ENCODE measurements at regions not wholly inside any gene's neighbourhood (a gene's known extent, or its start where the extent isn't known, plus 50 kb on each side); places are given as distances from the start of the nearest gene placed in this dataset.

DNA sequence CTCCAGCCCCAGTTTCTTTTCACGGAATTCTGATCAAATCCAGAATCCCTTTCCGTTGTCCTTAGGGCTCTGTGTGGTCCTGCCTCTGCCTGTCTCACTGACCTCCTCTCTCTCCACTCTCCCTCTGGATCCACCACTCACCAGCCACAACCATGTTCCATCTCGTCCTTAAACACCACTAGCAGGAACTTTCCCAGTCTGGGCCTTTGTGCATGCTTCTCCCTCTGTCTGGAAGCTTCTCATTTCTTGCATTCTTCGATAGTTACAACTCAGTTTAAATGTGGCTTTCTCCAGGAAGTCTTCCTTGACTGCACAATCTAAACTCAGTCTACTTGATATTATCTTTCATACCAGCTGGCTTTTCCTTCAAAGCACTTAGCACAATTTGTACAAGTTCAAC, 117.7 kb upstream of the MSX2 start:
- H3K4me1 ChIP-seq (ENCODE audit: control insufficient read depth in 1 of 2, extremely low read depth in 1 of 2, insufficient read depth in 2 of 2, low read length in 2 of 2): no peaks in the 10 kb centered on the region
- 72% methylated on average over 4 of the region's 4 CpGs for WGBS (ENCODE audit: insufficient coverage)
- H3K36me3 Mint-ChIP-seq: no peaks in the 10 kb centered on the region
- no peaks in the 10 kb centered on the region for H3K4me1 Mint-ChIP-seq
- POLR2A ChIA-PET: no interaction called here
- no peaks in the 10 kb centered on the region for H3K36me3 ChIP-seq (ENCODE audit: control insufficient read depth in 2 of 2, extremely low read depth in 1 of 2, insufficient read depth in 1 of 2, low read length in 1 of 2)
- H3K4me3 Mint-ChIP-seq: no peak overlapping the region
- no peak overlapping the region for H3K27ac ChIP-seq (ENCODE audit: low read length)
- DNase-seq: no peak
- no peak overlapping the region for H3K27ac Mint-ChIP-seq
- H3K4me3 ChIP-seq (ENCODE audit: control insufficient read depth in 1 of 2, extremely low read depth in 1 of 2, low read length in 1 of 2): no peak overlapping the region
- H3K27me3 ChIP-seq (replicated peaks in 1 of 2; ENCODE audit: control insufficient read depth in 2 of 2, extremely low read depth in 1 of 2, insufficient read depth in 2 of 2, low read length in 1 of 2): peaks cover 0 to 15% of the 10 kb centered on the region in 2 experiments
- H3K9me3 Mint-ChIP-seq: peaks cover 2 to 3% (median 3%) of the 10 kb centered on the region in 3 donors
- no peaks in the 10 kb centered on the region for H3K9me3 ChIP-seq
- ATAC-seq (replicated peaks in 1 of 4): no peak
- CTCF ChIA-PET: interaction anchor here in 1 of 2 donors (0.5 kb wide), 1 partner anchor 269 kb away, joined by 4 read pairs; no protein-coding TSS in a partner anchor
- peaks cover 9 to 13% of the 10 kb centered on the region in 2 donors for H3K27me3 Mint-ChIP-seq

DNA sequence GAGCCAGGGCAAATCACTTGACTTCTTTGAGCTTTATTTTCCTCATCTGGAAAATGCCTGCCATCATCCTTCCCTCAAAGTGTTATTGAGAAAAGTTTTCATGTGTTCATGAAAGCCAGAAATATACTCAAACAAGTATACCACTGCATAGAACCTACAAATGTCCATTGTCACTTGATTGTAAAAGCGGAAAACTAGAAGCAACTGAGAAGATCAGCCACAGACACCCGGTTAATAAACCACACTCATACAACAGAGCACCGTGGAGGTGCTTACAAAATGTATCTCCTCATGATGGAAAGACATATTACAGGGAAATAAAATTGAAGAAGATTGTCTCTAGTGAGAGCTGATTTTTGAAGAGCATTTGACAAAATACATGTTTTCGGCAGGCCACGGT, 117.2 kb upstream of the MSX2 start:
- CTCF ChIA-PET: no interaction called here
- no CpG with 5 or more reads among the region's 5 CpGs for WGBS (ENCODE audit: insufficient coverage)

DNA sequence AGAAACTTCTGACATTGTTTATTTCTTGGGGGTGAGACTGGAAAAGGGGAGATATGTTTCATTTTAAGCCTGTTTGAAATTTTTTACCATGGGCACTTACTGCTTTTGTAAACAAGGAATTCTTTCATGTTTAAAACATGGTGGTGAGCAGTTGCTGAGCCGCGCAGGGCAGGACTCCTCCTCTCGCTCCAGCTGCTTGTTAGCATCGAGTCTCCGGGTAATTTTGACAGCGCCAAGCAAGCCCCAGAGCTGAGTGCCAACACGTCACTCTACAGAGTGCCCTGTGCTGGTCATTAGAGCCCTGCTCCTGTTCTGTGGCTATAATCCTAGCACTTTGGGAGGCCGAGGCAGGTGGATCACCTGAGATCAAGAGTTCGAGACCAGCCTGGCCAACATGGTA, 116.5 kb upstream of the MSX2 start:
- H3K9me3 Mint-ChIP-seq: peaks cover 2 to 3% (median 3%) of the 10 kb centered on the region in 3 donors
- H3K27me3 ChIP-seq (replicated peaks in 1 of 2; ENCODE audit: control insufficient read depth in 2 of 2, extremely low read depth in 1 of 2, insufficient read depth in 2 of 2, low read length in 1 of 2): peaks cover 0 to 15% of the 10 kb centered on the region in 2 experiments
- H3K4me3 Mint-ChIP-seq: no peak overlapping the region
- H3K9me3 ChIP-seq: no peaks in the 10 kb centered on the region
- CTCF ChIA-PET: no interaction called here
- WGBS (ENCODE audit: insufficient coverage): 90% methylated on average over 7 of the region's 9 CpGs
- no peaks in the 10 kb centered on the region for H3K4me1 Mint-ChIP-seq
- H3K27ac Mint-ChIP-seq: no peak overlapping the region
- no peak overlapping the region for H3K27ac ChIP-seq (ENCODE audit: low read length)
- H3K4me3 ChIP-seq (ENCODE audit: control insufficient read depth in 1 of 2, extremely low read depth in 1 of 2, low read length in 1 of 2): no peak overlapping the region
- H3K27me3 Mint-ChIP-seq: peaks cover 9 to 13% of the 10 kb centered on the region in 2 donors
- no peaks in the 10 kb centered on the region for H3K4me1 ChIP-seq (ENCODE audit: control insufficient read depth in 1 of 2, extremely low read depth in 1 of 2, insufficient read depth in 2 of 2, low read length in 2 of 2)
- POLR2A ChIA-PET: interaction anchor here in 1 of 2 donors (0.7 kb wide), 1 partner anchor 9 kb away, joined by 3 read pairs; no protein-coding TSS in a partner anchor
- H3K36me3 ChIP-seq (ENCODE audit: control insufficient read depth in 2 of 2, extremely low read depth in 1 of 2, insufficient read depth in 1 of 2, low read length in 1 of 2): no peaks in the 10 kb centered on the region
- ATAC-seq (replicated peaks in 1 of 4) (no peak), DNase-seq (no peak)
- H3K36me3 Mint-ChIP-seq: no peaks in the 10 kb centered on the region

More for the DNA sequence above, 117.2 kb upstream of the MSX2 start:
- peaks cover 9 to 13% of the 10 kb centered on the region in 2 donors for H3K27me3 Mint-ChIP-seq
- ATAC-seq (replicated peaks in 1 of 4) (no peak), DNase-seq (no peak)
- POLR2A ChIA-PET: interaction anchor here in 1 of 2 donors (0.7 kb wide), 1 partner anchor 10 kb away, joined by 3 read pairs; no protein-coding TSS in a partner anchor
- Histone ChIP-seq H3K27me3 (replicated peaks in 1 of 2; ENCODE audit: control insufficient read depth in 2 of 2, extremely low read depth in 1 of 2, insufficient read depth in 2 of 2, low read length in 1 of 2) (peaks cover 0 to 15% of the 10 kb centered on the region in 2 experiments), H3K4me3 (ENCODE audit: control insufficient read depth in 1 of 2, extremely low read depth in 1 of 2, low read length in 1 of 2) (no peak overlapping the region), H3K9me3 (no peaks in the 10 kb centered on the region), H3K4me1 (ENCODE audit: control insufficient read depth in 1 of 2, extremely low read depth in 1 of 2, insufficient read depth in 2 of 2, low read length in 2 of 2) (no peaks in the 10 kb centered on the region), H3K36me3 (ENCODE audit: control insufficient read depth in 2 of 2, extremely low read depth in 1 of 2, insufficient read depth in 1 of 2, low read length in 1 of 2) (no peaks in the 10 kb centered on the region), H3K27ac (ENCODE audit: low read length) (no peak overlapping the region)
- peaks cover 2 to 3% (median 3%) of the 10 kb centered on the region in 3 donors for H3K9me3 Mint-ChIP-seq
- no peaks in the 10 kb centered on the region for H3K36me3 Mint-ChIP-seq
- no peak overlapping the region for H3K4me3 Mint-ChIP-seq
- H3K27ac Mint-ChIP-seq: no peak overlapping the region
- no peaks in the 10 kb centered on the region for H3K4me1 Mint-ChIP-seq

DNA sequence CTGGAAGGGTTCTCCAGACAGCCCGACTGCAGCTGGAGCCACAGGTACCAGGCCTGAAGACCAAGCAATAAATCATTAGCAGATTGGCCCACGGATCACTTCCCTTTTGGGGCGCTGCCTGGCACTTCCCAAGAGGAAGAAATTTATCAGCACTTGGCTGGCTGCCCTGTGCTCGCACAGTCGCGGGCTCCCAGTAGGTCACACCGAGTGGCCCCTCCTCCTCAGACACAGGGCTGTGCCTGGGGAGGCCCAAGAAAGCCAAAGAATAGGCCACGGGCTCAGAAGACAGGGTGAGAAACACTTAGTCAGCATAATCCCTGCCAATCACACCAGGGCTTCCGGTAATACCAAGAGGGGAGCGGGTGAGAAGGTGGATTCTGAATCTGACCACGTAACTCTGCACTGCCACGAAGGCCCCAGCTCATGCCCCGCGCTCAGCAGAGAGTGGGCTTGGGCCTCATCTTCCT, 115.7 kb upstream of the MSX2 start:
- CTCF ChIA-PET: no interaction called here
- no peak overlapping the region for H3K4me3 ChIP-seq (ENCODE audit: control insufficient read depth in 1 of 2, extremely low read depth in 1 of 2, low read length in 1 of 2)
- H3K36me3 Mint-ChIP-seq: no peaks in the 10 kb centered on the region
- POLR2A ChIA-PET: no interaction called here
- H3K27me3 Mint-ChIP-seq: peaks cover 9 to 13% of the 10 kb centered on the region in 2 donors
- H3K4me1 ChIP-seq (ENCODE audit: control insufficient read depth in 1 of 2, extremely low read depth in 1 of 2, insufficient read depth in 2 of 2, low read length in 2 of 2): no peaks in the 10 kb centered on the region
- no peak overlapping the region for H3K27ac ChIP-seq (ENCODE audit: low read length)
- DNase-seq (peak in 1 of 35 experiments; percentile 1), ATAC-seq (replicated peaks in 1 of 4) (no peak)
- no peaks in the 10 kb centered on the region for H3K9me3 ChIP-seq
- no peak overlapping the region for H3K27ac Mint-ChIP-seq
- peaks cover 0 to 15% of the 10 kb centered on the region in 2 experiments for H3K27me3 ChIP-seq (replicated peaks in 1 of 2; ENCODE audit: control insufficient read depth in 2 of 2, extremely low read depth in 1 of 2, insufficient read depth in 2 of 2, low read length in 1 of 2)
- H3K4me1 Mint-ChIP-seq: no peaks in the 10 kb centered on the region
- WGBS (ENCODE audit: insufficient coverage): 5% methylated on average over 9 of the region's 14 CpGs
- no peaks in the 10 kb centered on the region for H3K36me3 ChIP-seq (ENCODE audit: control insufficient read depth in 2 of 2, extremely low read depth in 1 of 2, insufficient read depth in 1 of 2, low read length in 1 of 2)
- no peak overlapping the region for H3K4me3 Mint-ChIP-seq
- H3K9me3 Mint-ChIP-seq: peaks cover 2 to 3% (median 2%) of the 10 kb centered on the region in 3 donors

DNA sequence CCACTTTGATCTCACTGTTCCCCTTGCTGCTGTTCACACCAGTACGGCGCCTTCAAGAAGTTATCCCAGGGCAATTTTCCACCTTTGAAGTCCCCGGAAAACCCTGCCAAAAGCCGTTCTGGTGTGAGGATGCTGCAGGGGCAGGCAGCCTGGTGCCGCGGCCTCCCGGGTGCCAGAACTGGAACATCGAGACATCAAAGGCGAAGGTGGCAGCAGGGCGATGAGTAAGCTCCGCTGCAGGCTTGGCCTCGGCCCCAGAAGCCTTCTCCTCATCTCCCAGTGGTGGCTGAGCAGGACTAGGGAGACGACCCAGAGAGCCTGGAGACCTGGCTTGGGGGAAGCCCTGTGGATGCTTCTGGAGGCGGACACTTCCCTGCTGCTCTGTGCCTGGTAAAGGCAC, 115.3 kb upstream of the MSX2 start:
- no peak overlapping the region for H3K27ac ChIP-seq (ENCODE audit: low read length)
- no peaks in the 10 kb centered on the region for H3K4me1 ChIP-seq (ENCODE audit: control insufficient read depth in 1 of 2, extremely low read depth in 1 of 2, insufficient read depth in 2 of 2, low read length in 2 of 2)
- H3K36me3 ChIP-seq (ENCODE audit: control insufficient read depth in 2 of 2, extremely low read depth in 1 of 2, insufficient read depth in 1 of 2, low read length in 1 of 2): no peaks in the 10 kb centered on the region
- H3K27ac Mint-ChIP-seq: no peak overlapping the region
- no peak for ATAC-seq (replicated peaks in 1 of 4)
- H3K27me3 ChIP-seq (replicated peaks in 1 of 2; ENCODE audit: control insufficient read depth in 2 of 2, extremely low read depth in 1 of 2, insufficient read depth in 2 of 2, low read length in 1 of 2): peaks cover 0 to 15% of the 10 kb centered on the region in 2 experiments
- peaks cover 0 to 3% (median 0%) of the 10 kb centered on the region in 3 donors for H3K9me3 Mint-ChIP-seq
- H3K4me1 Mint-ChIP-seq: no peaks in the 10 kb centered on the region
- no peaks in the 10 kb centered on the region for H3K9me3 ChIP-seq
- peaks cover 9 to 14% of the 10 kb centered on the region in 2 donors for H3K27me3 Mint-ChIP-seq
- H3K36me3 Mint-ChIP-seq: no peaks in the 10 kb centered on the region
- ChIA-PET CTCF (no interaction called here), POLR2A (no interaction called here)
- no peak for DNase-seq
- no peak overlapping the region for H3K4me3 Mint-ChIP-seq
- H3K4me3 ChIP-seq (ENCODE audit: control insufficient read depth in 1 of 2, extremely low read depth in 1 of 2, low read length in 1 of 2): no peak overlapping the region
- 77% methylated on average over 11 of the region's 14 CpGs for WGBS (ENCODE audit: insufficient coverage)

DNA sequence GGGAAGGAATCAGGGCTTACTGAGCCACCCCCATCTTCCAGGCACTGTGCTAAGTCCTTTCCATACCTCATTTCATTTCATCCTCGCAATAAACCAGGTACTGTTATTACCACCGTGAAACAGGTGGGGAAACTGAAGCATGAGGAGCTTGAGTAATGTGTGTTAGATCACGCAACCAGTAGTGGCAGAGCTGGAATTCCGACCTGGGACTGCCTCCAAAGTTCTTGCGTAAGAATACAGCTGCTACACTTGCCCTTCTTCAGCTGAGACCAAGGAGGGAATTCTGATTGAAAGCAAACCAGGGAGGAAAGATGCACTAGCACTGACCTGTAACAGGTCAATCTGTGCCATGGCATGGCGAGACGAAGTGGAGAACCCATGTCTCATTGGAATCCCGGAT, 113.4 kb upstream of the MSX2 start:
- no peak overlapping the region for H3K27ac ChIP-seq (ENCODE audit: low read length)

More for the DNA sequence above, 113.4 kb upstream of the MSX2 start:
- Mint-ChIP-seq H3K4me1 (no peaks in the 10 kb centered on the region), H3K36me3 (no peaks in the 10 kb centered on the region), H3K4me3 (no peak overlapping the region), H3K27me3 (peaks cover 12 to 17% of the 10 kb centered on the region in 2 donors), H3K9me3 (peaks cover 0 to 3% (median 0%) of the 10 kb centered on the region in 3 donors), H3K27ac (no peak overlapping the region)
- Histone ChIP-seq H3K9me3 (no peaks in the 10 kb centered on the region), H3K36me3 (ENCODE audit: control insufficient read depth in 2 of 2, extremely low read depth in 1 of 2, insufficient read depth in 1 of 2, low read length in 1 of 2) (no peaks in the 10 kb centered on the region), H3K4me3 (ENCODE audit: control insufficient read depth in 1 of 2, extremely low read depth in 1 of 2, low read length in 1 of 2) (no peak overlapping the region), H3K4me1 (ENCODE audit: control insufficient read depth in 1 of 2, extremely low read depth in 1 of 2, insufficient read depth in 2 of 2, low read length in 2 of 2) (no peaks in the 10 kb centered on the region), H3K27me3 (replicated peaks in 1 of 2; ENCODE audit: control insufficient read depth in 2 of 2, extremely low read depth in 1 of 2, insufficient read depth in 2 of 2, low read length in 1 of 2) (peaks cover 0 to 13% of the 10 kb centered on the region in 2 experiments)
- 74% methylated on average over 6 of the region's 8 CpGs for WGBS (ENCODE audit: insufficient coverage)
- ATAC-seq (replicated peaks in 1 of 4) (no peak), DNase-seq (no peak)
- POLR2A ChIA-PET: no interaction called here
- CTCF ChIA-PET: no interaction called here

Data from T-cell (primary cell).